ENCODE measurements at regions not wholly inside any gene's neighbourhood (a gene's known extent, or its start where the extent isn't known, plus 50 kb on each side); places are given as distances from the start of the nearest gene placed in this dataset.

DNA sequence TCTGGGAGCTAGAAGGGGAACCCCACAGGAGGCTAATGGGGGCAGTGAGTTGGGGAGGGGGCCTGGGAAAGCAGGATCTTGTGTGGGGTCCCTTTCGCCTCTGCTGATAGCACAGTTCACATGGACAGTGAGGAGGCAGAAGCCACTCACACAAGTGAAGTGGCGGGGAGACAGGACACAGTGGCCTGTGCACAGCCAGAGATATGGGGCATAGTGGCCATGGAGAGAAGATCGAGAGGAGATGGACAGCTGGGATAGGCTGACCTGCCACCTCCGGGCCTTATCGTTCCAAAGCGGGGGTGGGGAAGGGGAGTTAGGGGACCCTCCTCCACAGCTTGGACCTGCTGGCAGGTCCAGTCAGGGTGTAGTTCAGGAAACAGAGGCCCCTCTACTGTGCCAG is 69.8 kb upstream of the EDAR start:
- Histone ChIP-seq H3K27me3 (replicated peaks in 1 of 4; ENCODE audit: control insufficient read depth in 3 of 4, extremely low read depth in 1 of 4, insufficient read depth in 3 of 4, low read length in 3 of 4) (no peaks in the 10 kb centered on the region), H2BK120ac (replicated peaks; ENCODE audit: low read depth, low read length) (no peak overlapping the region), H2AK5ac (ENCODE audit: low read depth, low read length) (no peak overlapping the region), H2BK12ac (ENCODE audit: low read depth, low read length) (no peak overlapping the region), H4K91ac (replicated peaks; ENCODE audit: insufficient read length, low read length) (no peak overlapping the region), H2BK5ac (ENCODE audit: low read depth, low read length) (no peak overlapping the region), H3K23ac (ENCODE audit: insufficient read length) (no peak overlapping the region), H2BK15ac (ENCODE audit: low read length) (no peak overlapping the region), H2BK20ac (ENCODE audit: low read length) (no peak overlapping the region), H3K4me3 (ENCODE audit: extremely low read depth in 1 of 4, insufficient read depth in 2 of 4, low read depth in 3 of 4, low read length in 4 of 4) (no peak overlapping the region), H3K79me1 (ENCODE audit: low read depth, low read length) (no peaks in the 10 kb centered on the region), H3K27ac (ENCODE audit: low read depth, low read length) (no peak overlapping the region), H4K8ac (ENCODE audit: extremely low read depth, insufficient read depth, low read length) (no peak overlapping the region), H3K4ac (replicated peaks; ENCODE audit: insufficient read length, low read depth, low read length) (no peak overlapping the region), H3K4me2 (ENCODE audit: insufficient read depth in 1 of 2, low read depth in 2 of 2, low read length in 2 of 2) (no peak overlapping the region), H4K5ac (ENCODE audit: insufficient read length, low read depth, low read length) (no peak overlapping the region), H3K23me2 (ENCODE audit: low read depth, low read length) (no peaks in the 10 kb centered on the region), H3K36me3 (ENCODE audit: control insufficient read depth in 2 of 4, insufficient read depth in 4 of 4, low read length in 3 of 4) (no peaks in the 10 kb centered on the region), H3K56ac (replicated peaks; ENCODE audit: insufficient read length, low read depth, low read length) (no peak overlapping the region), H3K18ac (ENCODE audit: extremely low read depth, low read length) (no peak overlapping the region), H3K4me1 (replicated peaks in 1 of 4; ENCODE audit: control insufficient read depth in 3 of 4, insufficient read depth in 4 of 4, low read length in 3 of 4) (peaks cover 0 to 2% (median 0%) of the 10 kb centered on the region in 4 experiments; a peak in 2 of 7 replicates), H2AFZ (ENCODE audit: low read length) (no peak overlapping the region), H4K20me1 (replicated peaks in 1 of 2; ENCODE audit: control insufficient read depth in 1 of 2, insufficient read depth in 2 of 2, low read length in 2 of 2) (no peaks in the 10 kb centered on the region), H3K14ac (ENCODE audit: insufficient read length) (no peak overlapping the region), H3K9me3 (ENCODE audit: insufficient read depth in 2 of 2, low read depth in 1 of 2, low read length in 1 of 2) (no peaks in the 10 kb centered on the region), H3K9ac (replicated peaks in 1 of 4; ENCODE audit: extremely low read depth in 1 of 4, low read depth in 3 of 4, low read length in 3 of 4) (no peak overlapping the region), H3K79me2 (ENCODE audit: control insufficient read depth in 1 of 2, insufficient read depth in 2 of 2, low read length in 2 of 2) (no peaks in the 10 kb centered on the region)
- FAIRE-seq (no peak), DNase-seq (ENCODE audit: low read depth in 1 of 2, low spot score in 2 of 2) (no peak)
- no peak for TF ChIP-seq EP300 (IDR thresholded peaks at IDR 0.05; ENCODE audit: borderline replicate concordance in 1 of 2, low read depth in 2 of 2, low read length in 2 of 2)
- no peak for TF ChIP-seq BACH1 (IDR thresholded peaks at IDR 0.05; ENCODE audit: low read length)
- TF ChIP-seq SP4 (IDR thresholded peaks at IDR 0.05; ENCODE audit: low read length) = no peak
- TF ChIP-seq PHF8 (conservative IDR thresholded peaks at IDR 0.05; ENCODE audit: low read depth, low read length) = no peak
- no peak for TF ChIP-seq SUZ12 (IDR thresholded peaks at IDR 0.05; ENCODE audit: low read length)
- TF ChIP-seq, protein P1, sequence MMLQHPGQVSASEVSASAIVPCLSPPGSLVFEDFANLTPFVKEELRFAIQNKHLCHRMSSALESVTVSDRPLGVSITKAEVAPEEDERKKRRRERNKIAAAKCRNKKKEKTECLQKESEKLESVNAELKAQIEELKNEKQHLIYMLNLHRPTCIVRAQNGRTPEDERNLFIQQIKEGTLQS (IDR thresholded peaks at IDR 0.05; ENCODE audit: insufficient read depth, low read depth, low read length) = no peak
- TF ChIP-seq, protein P2, sequence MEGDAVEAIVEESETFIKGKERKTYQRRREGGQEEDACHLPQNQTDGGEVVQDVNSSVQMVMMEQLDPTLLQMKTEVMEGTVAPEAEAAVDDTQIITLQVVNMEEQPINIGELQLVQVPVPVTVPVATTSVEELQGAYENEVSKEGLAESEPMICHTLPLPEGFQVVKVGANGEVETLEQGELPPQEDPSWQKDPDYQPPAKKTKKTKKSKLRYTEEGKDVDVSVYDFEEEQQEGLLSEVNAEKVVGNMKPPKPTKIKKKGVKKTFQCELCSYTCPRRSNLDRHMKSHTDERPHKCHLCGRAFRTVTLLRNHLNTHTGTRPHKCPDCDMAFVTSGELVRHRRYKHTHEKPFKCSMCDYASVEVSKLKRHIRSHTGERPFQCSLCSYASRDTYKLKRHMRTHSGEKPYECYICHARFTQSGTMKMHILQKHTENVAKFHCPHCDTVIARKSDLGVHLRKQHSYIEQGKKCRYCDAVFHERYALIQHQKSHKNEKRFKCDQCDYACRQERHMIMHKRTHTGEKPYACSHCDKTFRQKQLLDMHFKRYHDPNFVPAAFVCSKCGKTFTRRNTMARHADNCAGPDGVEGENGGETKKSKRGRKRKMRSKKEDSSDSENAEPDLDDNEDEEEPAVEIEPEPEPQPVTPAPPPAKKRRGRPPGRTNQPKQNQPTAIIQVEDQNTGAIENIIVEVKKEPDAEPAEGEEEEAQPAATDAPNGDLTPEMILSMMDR (IDR thresholded peaks at IDR 0.05; ENCODE audit: control extremely low read depth in 1 of 3, insufficient read depth in 1 of 3, low read depth in 1 of 3, low read length in 3 of 3) = no peak
- TF ChIP-seq HDAC6 (IDR thresholded peaks at IDR 0.05; ENCODE audit: low read depth, low read length) = no peak
- ChIA-PET POLR2A (ENCODE audit: partially characterized antibody) (interaction anchor here (0.6 kb wide), 1 partner anchor 443 kb away, joined by 3 read pairs; no protein-coding TSS in a partner anchor), CTCF (ENCODE audit: partially characterized antibody) (interaction anchor here (1.4 kb wide), 1 partner anchor 39 kb away, joined by 3 read pairs; no protein-coding TSS in a partner anchor)
- 90% methylated on average over 6 of the region's 6 CpGs; no CpG with 5 or more reads in 1 of the 2 experiments for WGBS, 2 experiments (ENCODE audit: extremely low coverage in 1 of 2, insufficient coverage in 1 of 2, insufficient read length in 1 of 2, insufficient replicate concordance in 2 of 2, low coverage in 1 of 2, low lambda C conversion rate in 2 of 2, missing lambda C conversion rate in 1 of 2)

Measured in H1 (cell line).